Right lobe of liver (tissue), 6 donors: ENCODE measurements at regions not wholly inside any gene's neighbourhood (a gene's known extent, or its start where the extent isn't known, plus 50 kb on each side); places are given as distances from the start of the nearest gene placed in this dataset.
"Not testable (repeated sequence)": the region's sequence is repeated elsewhere in the genome, so short reads cannot be mapped to it uniquely, and the experiment has no call there.

Source experiments
- ATAC-seq, 4 donors: fragments of 200-7000 bp; cut with Tn5 transposase; one replicate each; pipeline ENCODE4 v1.9.1; 2020; ENCODE audit warnings: mild to moderate bottlenecking in 4 of 4, moderate library complexity in 4 of 4
- DNase-seq, 3 donors: peaks; one replicate each; pipeline ENCODE4 v3.0.0-alpha.2; 2020
- H3K27ac ChIP-seq, 3 donors: fragments of 200-600 bp; one replicate each; pipeline ENCODE4 v1.8.0; 2022
- H3K27me3 ChIP-seq, 2 donors: fragments of 200-600 bp; one replicate each; pipeline ENCODE4 v1.8.0; 2022
- H3K36me3 ChIP-seq, 4 donors: fragments of 200-600 bp; sonication (generic) in 1 of 4; one replicate each; pipeline versions ENCODE4 v1.5.1 to v1.8.0; 2017 to 2022; ENCODE audit warnings: control low read depth in 1 of 4
- H3K4me1 ChIP-seq, 4 donors: fragments of 200-600 bp; sonication (generic) in 1 of 4; one replicate each; pipeline versions ENCODE4 v1.5.1 to v1.8.0; 2017 to 2022; ENCODE audit warnings: control low read depth in 1 of 4
- H3K4me3 ChIP-seq, 3 donors: fragments of 200-600 bp; one replicate each; pipeline ENCODE4 v1.8.0; 2022
- H3K9me3 ChIP-seq, 4 donors: fragments of 200-600 bp; sonication (generic) in 1 of 4; one replicate each; pipeline versions ENCODE4 v1.5.1 to v1.8.0; 2017 to 2022; ENCODE audit warnings: control low read depth in 1 of 4
- POLR2A ChIP-seq: fragments of 450-650 bp; IDR thresholded peaks from one replicate; pipeline ENCODE4 v1.6.1; 2017; ENCODE audit warnings: antibody characterized with exemption, mild to moderate bottlenecking
- WGBS: methylation state at CpG from one replicate; pipeline ENCODE4 v1.1.6; 2018; ENCODE audit warnings: low coverage, low lambda C conversion rate; ENCODE audit not compliant: insufficient coverage; ENCODE audit errors: missing lambda C conversion rate; 5-methylcytosine and 5-hydroxymethylcytosine counted together
- intact Hi-C, 2 donors: fragments of 100-400 bp; cut with DNase I; formaldehyde crosslinking; loops; one replicate each; pipeline versions ENCODE4 v1.11.2 to v1.14.1; 2022
- TF ChIP-seq, protein P1 (sequence below), 4 donors: fragments of 200-600 bp in 3 of 4; fragments of 450-650 bp in 1 of 4; IDR thresholded peaks; one replicate each; pipeline versions ENCODE4 v1.5.1 to v1.8.0; 2016 to 2022; ENCODE audit warnings: antibody characterized with exemption in 4 of 4, mild to moderate bottlenecking in 2 of 4
- donor health status: DM: no; HTN: yes; CAD: no.
- donor health status: DM: no; HTN: no; CAD: no.
- donor health status: DM: no; HTN: no; CAD: no.
- donor health status: DM: no; HTN: yes; CAD: no.
- donor health status: DM: no; HTN: yes; CAD: no.

- Histone ChIP-seq H3K4me3 (no peak overlapping the region), H3K9me3 (no peaks in the 10 kb centered on the region), H3K27me3 (no peaks in the 10 kb centered on the region), H3K27ac (no peak overlapping the region), H3K36me3 (no peaks in the 10 kb centered on the region), H3K4me1 (no peaks in the 10 kb centered on the region)
- ATAC-seq (no peak), DNase-seq (no peak)
- TF ChIP-seq, protein P1, sequence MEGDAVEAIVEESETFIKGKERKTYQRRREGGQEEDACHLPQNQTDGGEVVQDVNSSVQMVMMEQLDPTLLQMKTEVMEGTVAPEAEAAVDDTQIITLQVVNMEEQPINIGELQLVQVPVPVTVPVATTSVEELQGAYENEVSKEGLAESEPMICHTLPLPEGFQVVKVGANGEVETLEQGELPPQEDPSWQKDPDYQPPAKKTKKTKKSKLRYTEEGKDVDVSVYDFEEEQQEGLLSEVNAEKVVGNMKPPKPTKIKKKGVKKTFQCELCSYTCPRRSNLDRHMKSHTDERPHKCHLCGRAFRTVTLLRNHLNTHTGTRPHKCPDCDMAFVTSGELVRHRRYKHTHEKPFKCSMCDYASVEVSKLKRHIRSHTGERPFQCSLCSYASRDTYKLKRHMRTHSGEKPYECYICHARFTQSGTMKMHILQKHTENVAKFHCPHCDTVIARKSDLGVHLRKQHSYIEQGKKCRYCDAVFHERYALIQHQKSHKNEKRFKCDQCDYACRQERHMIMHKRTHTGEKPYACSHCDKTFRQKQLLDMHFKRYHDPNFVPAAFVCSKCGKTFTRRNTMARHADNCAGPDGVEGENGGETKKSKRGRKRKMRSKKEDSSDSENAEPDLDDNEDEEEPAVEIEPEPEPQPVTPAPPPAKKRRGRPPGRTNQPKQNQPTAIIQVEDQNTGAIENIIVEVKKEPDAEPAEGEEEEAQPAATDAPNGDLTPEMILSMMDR (IDR thresholded peaks at IDR 0.05), result no peak
- TF ChIP-seq POLR2A, result no peak
- 45% methylated on average over 4 of the region's 4 CpGs for WGBS
- intact Hi-C loops, result no loop called here
Observed at GRCh38 chr6:121717686-121718085, 282.2 kb downstream of the GJA1 start.

DNA sequence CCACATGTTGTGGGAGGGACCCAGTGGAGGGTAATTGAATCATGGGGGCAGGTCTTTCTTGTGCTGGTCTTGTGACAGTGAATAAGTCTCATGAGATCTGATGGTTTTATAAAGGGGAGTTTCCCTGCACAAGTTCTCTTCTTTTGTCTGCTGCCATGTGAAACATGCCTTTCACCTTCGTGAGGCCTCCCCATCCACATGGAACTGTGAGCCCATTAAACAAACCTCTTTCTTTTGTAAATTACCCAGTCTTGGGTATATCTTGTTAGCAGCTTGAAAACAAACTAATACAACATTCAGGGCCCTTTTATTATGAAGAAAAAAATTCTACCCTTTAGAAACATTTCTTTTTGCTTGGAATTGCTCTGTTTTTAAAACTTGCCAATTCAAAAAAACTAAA lies 285.4 kb downstream of the GJA1 start:
- H3K36me3 ChIP-seq, H3K9me3 ChIP-seq, H3K27me3 ChIP-seq, H3K27ac ChIP-seq, intact Hi-C loops, DNase-seq, H3K4me3 ChIP-seq, ATAC-seq, H3K4me1 ChIP-seq: not testable (repeated sequence)
- WGBS, result 40% methylated on average over 1 of the region's 1 CpG

DNA sequence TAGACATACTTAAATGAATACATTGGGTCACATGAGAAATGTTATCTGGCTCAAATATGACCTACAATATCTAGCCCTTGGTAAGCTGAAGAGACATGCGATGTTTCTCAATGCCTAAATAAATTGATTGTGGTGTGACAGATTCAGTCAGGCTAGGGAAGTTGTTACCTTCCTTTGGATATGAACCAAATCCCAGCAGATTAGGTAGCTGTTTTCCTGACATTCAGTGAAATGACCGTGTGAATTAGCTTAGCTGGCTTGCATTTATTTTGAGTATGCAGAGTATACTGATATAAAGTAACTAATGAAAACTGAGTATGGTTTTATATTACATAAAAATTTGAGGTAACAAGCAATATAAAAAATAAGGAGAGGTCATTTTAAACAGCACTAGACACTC lies 288.2 kb downstream of the GJA1 start:
- H3K9me3 ChIP-seq, result no peaks in the 10 kb centered on the region
- H3K27me3 ChIP-seq, result no peaks in the 10 kb centered on the region
- H3K4me3 ChIP-seq, result no peak overlapping the region
- H3K36me3 ChIP-seq, result no peaks in the 10 kb centered on the region
- no peak for TF ChIP-seq POLR2A
- TF ChIP-seq, protein P1 (IDR thresholded peaks at IDR 0.05), result no peak
- 49% methylated on average over 2 of the region's 2 CpGs for WGBS
- ATAC-seq, result no peak
- no peak overlapping the region for H3K27ac ChIP-seq
- intact Hi-C loops, result no loop called here
- no peak for DNase-seq
- H3K4me1 ChIP-seq, result no peaks in the 10 kb centered on the region

- WGBS, result 36% methylated on average over 2 of the region's 2 CpGs
- no peak for TF ChIP-seq POLR2A
- TF ChIP-seq, protein P1 (IDR thresholded peaks at IDR 0.05), result no peak
- no peaks in the 10 kb centered on the region for H3K4me1 ChIP-seq
- DNase-seq, result no peak
- intact Hi-C loops, result no loop called here
- H3K9me3 ChIP-seq, result no peaks in the 10 kb centered on the region
- H3K36me3 ChIP-seq, result no peaks in the 10 kb centered on the region
- H3K4me3 ChIP-seq, result no peak overlapping the region
- no peaks in the 10 kb centered on the region for H3K27me3 ChIP-seq
- H3K27ac ChIP-seq, result no peak overlapping the region
- no peak for ATAC-seq
Observed at GRCh38 chr6:121724576-121724975, 289.1 kb downstream of the GJA1 start.

GRCh38 chr6:121726596-121726995 lies 291.1 kb downstream of the GJA1 start:
- 69% methylated on average over 1 of the region's 1 CpG for WGBS
- Histone ChIP-seq H3K4me1 (no peaks in the 10 kb centered on the region), H3K27ac (no peak overlapping the region), H3K4me3 (no peak overlapping the region), H3K36me3 (no peaks in the 10 kb centered on the region), H3K27me3 (no peaks in the 10 kb centered on the region), H3K9me3 (no peaks in the 10 kb centered on the region)
- no peak for TF ChIP-seq POLR2A
- TF ChIP-seq, protein P1 (IDR thresholded peaks at IDR 0.05), result no peak
- no peak for DNase-seq
- intact Hi-C loops, result no loop called here
- no peak for ATAC-seq
